ENCODE measurements at regions not wholly inside any gene's neighbourhood (a gene's known extent, or its start where the extent isn't known, plus 50 kb on each side); places are given as distances from the start of the nearest gene placed in this dataset.

- DNase-seq (ENCODE audit: low read depth, low spot score), result no peak
- H3K36me3 ChIP-seq (ENCODE audit: insufficient read depth, low read length), result no peaks in the 10 kb centered on the region
- no peaks in the 10 kb centered on the region for H3K9me3 ChIP-seq (ENCODE audit: low read depth, low read length)
- H3K4me3 ChIP-seq, result peak overlapping the region; percentile 12; the same call in 1 of the 2 replicates
- no peak overlapping the region for H3K9ac ChIP-seq (ENCODE audit: insufficient read length)
- TF ChIP-seq POLR2AphosphoS5 (IDR thresholded peaks at IDR 0.05; ENCODE audit: borderline replicate concordance, low read depth, low read length), result no peak
- TF ChIP-seq EZH2 (IDR thresholded peaks at IDR 0.05), result no peak
- TF ChIP-seq FOXP2 (optimal IDR thresholded peaks at IDR 0.05; ENCODE audit: control extremely low read depth, extremely low read length, insufficient read depth), result no peak
- no peak overlapping the region for H3K27ac ChIP-seq
These were observed 612.2 kb upstream of the VRK2 start for GRCh38 chr2:57434441-57434840.

GRCh38 chr2:57434972-57435371 lies 611.6 kb upstream of the VRK2 start:
- Histone ChIP-seq H3K4me3 (no peak overlapping the region), H3K9me3 (ENCODE audit: low read depth, low read length) (no peaks in the 10 kb centered on the region), H3K27ac (no peak overlapping the region), H3K36me3 (ENCODE audit: insufficient read depth, low read length) (no peaks in the 10 kb centered on the region), H3K9ac (ENCODE audit: insufficient read length) (no peak overlapping the region)
- TF ChIP-seq FOXP2 (optimal IDR thresholded peaks at IDR 0.05; ENCODE audit: control extremely low read depth, extremely low read length, insufficient read depth) (no peak), EZH2 (IDR thresholded peaks at IDR 0.05) (no peak), POLR2AphosphoS5 (IDR thresholded peaks at IDR 0.05; ENCODE audit: borderline replicate concordance, low read depth, low read length) (no peak)
- no peak for DNase-seq (ENCODE audit: low read depth, low spot score)

- H3K36me3 ChIP-seq (ENCODE audit: insufficient read depth, low read length), result no peaks in the 10 kb centered on the region
- TF ChIP-seq POLR2AphosphoS5 (IDR thresholded peaks at IDR 0.05; ENCODE audit: borderline replicate concordance, low read depth, low read length), result no peak
- TF ChIP-seq FOXP2 (optimal IDR thresholded peaks at IDR 0.05; ENCODE audit: control extremely low read depth, extremely low read length, insufficient read depth), result no peak
- no peak for TF ChIP-seq EZH2 (IDR thresholded peaks at IDR 0.05)
- no peak overlapping the region for H3K4me3 ChIP-seq
- H3K27ac ChIP-seq, result no peak overlapping the region
- H3K9ac ChIP-seq (ENCODE audit: insufficient read length), result no peak overlapping the region
- no peaks in the 10 kb centered on the region for H3K9me3 ChIP-seq (ENCODE audit: low read depth, low read length)
- DNase-seq (ENCODE audit: low read depth, low spot score), result no peak
These were observed 609.5 kb upstream of the VRK2 start for GRCh38 chr2:57437077-57437476.

- TF ChIP-seq EZH2 (IDR thresholded peaks at IDR 0.05) (no peak), POLR2AphosphoS5 (IDR thresholded peaks at IDR 0.05; ENCODE audit: borderline replicate concordance, low read depth, low read length) (no peak), FOXP2 (optimal IDR thresholded peaks at IDR 0.05; ENCODE audit: control extremely low read depth, extremely low read length, insufficient read depth) (no peak)
These were observed 606.2 kb upstream of the VRK2 start for GRCh38 chr2:57440437-57440836.

GRCh38 chr2:57443086-57443485 lies 603.5 kb upstream of the VRK2 start:
- H3K9me3 ChIP-seq (ENCODE audit: low read depth, low read length), result no peaks in the 10 kb centered on the region
- no peak overlapping the region for H3K9ac ChIP-seq (ENCODE audit: insufficient read length)
- no peak for TF ChIP-seq FOXP2 (optimal IDR thresholded peaks at IDR 0.05; ENCODE audit: control extremely low read depth, extremely low read length, insufficient read depth)
- no peak for TF ChIP-seq EZH2 (IDR thresholded peaks at IDR 0.05)
- TF ChIP-seq POLR2AphosphoS5 (IDR thresholded peaks at IDR 0.05; ENCODE audit: borderline replicate concordance, low read depth, low read length), result no peak
- no peaks in the 10 kb centered on the region for H3K36me3 ChIP-seq (ENCODE audit: insufficient read depth, low read length)
- H3K27ac ChIP-seq, result no peak overlapping the region
- no peak for DNase-seq (ENCODE audit: low read depth, low spot score)
- H3K4me3 ChIP-seq, result no peak overlapping the region

More at GRCh38 chr2:57440437-57440836, 606.2 kb upstream of the VRK2 start:
- DNase-seq (ENCODE audit: low read depth, low spot score), result no peak
- Histone ChIP-seq H3K27ac (no peak overlapping the region), H3K9me3 (ENCODE audit: low read depth, low read length) (no peaks in the 10 kb centered on the region), H3K9ac (ENCODE audit: insufficient read length) (no peak overlapping the region), H3K36me3 (ENCODE audit: insufficient read depth, low read length) (no peaks in the 10 kb centered on the region), H3K4me3 (no peak overlapping the region)

GRCh38 chr2:57443973-57444521 lies 602.6 kb upstream of the VRK2 start:
- Histone ChIP-seq H3K4me3 (no peak overlapping the region), H3K9ac (ENCODE audit: insufficient read length) (no peak overlapping the region), H3K27ac (no peak overlapping the region), H3K9me3 (ENCODE audit: low read depth, low read length) (no peaks in the 10 kb centered on the region), H3K36me3 (ENCODE audit: insufficient read depth, low read length) (no peaks in the 10 kb centered on the region)
- no peak for DNase-seq (ENCODE audit: low read depth, low spot score)
- TF ChIP-seq POLR2AphosphoS5 (IDR thresholded peaks at IDR 0.05; ENCODE audit: borderline replicate concordance, low read depth, low read length) (no peak), FOXP2 (optimal IDR thresholded peaks at IDR 0.05; ENCODE audit: control extremely low read depth, extremely low read length, insufficient read depth) (no peak), EZH2 (IDR thresholded peaks at IDR 0.05) (no peak)

- no peaks in the 10 kb centered on the region for H3K36me3 ChIP-seq (ENCODE audit: insufficient read depth, low read length)
- H3K27ac ChIP-seq, result no peak overlapping the region
- no peak for TF ChIP-seq FOXP2 (optimal IDR thresholded peaks at IDR 0.05; ENCODE audit: control extremely low read depth, extremely low read length, insufficient read depth)
- no peak for TF ChIP-seq POLR2AphosphoS5 (IDR thresholded peaks at IDR 0.05; ENCODE audit: borderline replicate concordance, low read depth, low read length)
- TF ChIP-seq EZH2 (IDR thresholded peaks at IDR 0.05), result no peak
- DNase-seq (ENCODE audit: low read depth, low spot score), result no peak
- H3K9ac ChIP-seq (ENCODE audit: insufficient read length), result no peak overlapping the region
- no peaks in the 10 kb centered on the region for H3K9me3 ChIP-seq (ENCODE audit: low read depth, low read length)
- H3K4me3 ChIP-seq, result no peak overlapping the region
These were observed 601.7 kb upstream of the VRK2 start for GRCh38 chr2:57444752-57445430.

GRCh38 chr2:57448816-57449215 lies 597.8 kb upstream of the VRK2 start:
- no peak for TF ChIP-seq EZH2 (IDR thresholded peaks at IDR 0.05)
- TF ChIP-seq POLR2AphosphoS5 (IDR thresholded peaks at IDR 0.05; ENCODE audit: borderline replicate concordance, low read depth, low read length), result no peak
- H3K9ac ChIP-seq (ENCODE audit: insufficient read length), result no peak overlapping the region
- no peaks in the 10 kb centered on the region for H3K36me3 ChIP-seq (ENCODE audit: insufficient read depth, low read length)
- H3K4me3 ChIP-seq, result 0 out of 2 replicates have a peak overlapping the region, but pooled peaks have one; percentile 18
- no peak overlapping the region for H3K27ac ChIP-seq
- no peaks in the 10 kb centered on the region for H3K9me3 ChIP-seq (ENCODE audit: low read depth, low read length)
- DNase-seq (ENCODE audit: low read depth, low spot score), result no peak
